Mesodermal cell (in vitro differentiated cells): ENCODE measurements at regions not wholly inside any gene's neighbourhood (a gene's known extent, or its start where the extent isn't known, plus 50 kb on each side); places are given as distances from the start of the nearest gene placed in this dataset.

ENCODE experiments used
- H3K27ac ChIP-seq: 2 replicates; pipeline ENCODE4 v1.7.0; 2013; ENCODE audit warnings: mild to moderate bottlenecking, low read depth, low read length, moderate library complexity; ENCODE audit not compliant: severe bottlenecking
- H3K36me3 ChIP-seq: 2 replicates; pipeline ENCODE4 v1.7.1; 2013; ENCODE audit warnings: mild to moderate bottlenecking, low read length, moderate library complexity; ENCODE audit not compliant: control insufficient read depth, insufficient read depth
- H3K4me1 ChIP-seq: one replicate; pipeline ENCODE4 v1.7.1; 2013; ENCODE audit warnings: mild to moderate bottlenecking, low read length; ENCODE audit not compliant: insufficient read depth, control insufficient read depth, poor library complexity, severe bottlenecking
- H3K4me3 ChIP-seq: 2 replicates; pipeline ENCODE4 v1.7.0; 2013; ENCODE audit warnings: low read length, control low read depth, mild to moderate bottlenecking; ENCODE audit not compliant: insufficient read depth, poor library complexity, severe bottlenecking; ENCODE audit errors: extremely low read depth
- H3K9me3 ChIP-seq: 2 replicates; pipeline ENCODE4 v1.7.1; 2013; ENCODE audit warnings: mild to moderate bottlenecking, low read length, moderate library complexity; ENCODE audit not compliant: control insufficient read depth
- whole genome bisulfite sequencing, 2 experiments: methylation state at CpG; one replicate each; pipeline ENCODE4 v1.1.5; 2013; ENCODE audit warnings: missing lambda C conversion rate in 2 of 2; ENCODE audit not compliant: insufficient coverage in 2 of 2; 5-methylcytosine and 5-hydroxymethylcytosine counted together

DNA sequence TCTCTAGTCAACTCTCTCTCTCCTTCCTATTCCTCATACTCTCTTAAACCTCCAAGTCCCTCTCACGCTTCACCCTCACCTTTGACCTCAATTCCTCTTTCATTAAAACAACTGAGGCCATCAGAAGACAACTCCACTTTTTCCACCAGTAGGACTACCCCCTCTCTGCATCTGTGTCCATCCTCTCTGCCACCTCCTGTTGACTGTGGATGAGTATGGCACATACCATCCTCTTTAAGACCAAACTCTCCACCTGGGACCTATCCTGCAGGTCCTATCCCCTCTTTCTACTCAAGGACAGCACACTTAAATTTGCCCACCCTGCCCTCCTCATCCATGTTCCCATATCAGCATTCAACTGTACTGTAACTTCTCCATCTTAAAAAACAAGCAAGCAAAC, 89.2 kb downstream of the FOXD1 start:
- no peak overlapping the region for H3K27ac ChIP-seq
- WGBS, 2 experiments, result 87 to 100% methylated on average over 1 of the region's 1 CpG
- H3K4me3 ChIP-seq, result no peak overlapping the region
- peaks cover 2% of the 10 kb centered on the region for H3K4me1 ChIP-seq
- H3K9me3 ChIP-seq, result no peaks in the 10 kb centered on the region
- no peaks in the 10 kb centered on the region for H3K36me3 ChIP-seq

DNA sequence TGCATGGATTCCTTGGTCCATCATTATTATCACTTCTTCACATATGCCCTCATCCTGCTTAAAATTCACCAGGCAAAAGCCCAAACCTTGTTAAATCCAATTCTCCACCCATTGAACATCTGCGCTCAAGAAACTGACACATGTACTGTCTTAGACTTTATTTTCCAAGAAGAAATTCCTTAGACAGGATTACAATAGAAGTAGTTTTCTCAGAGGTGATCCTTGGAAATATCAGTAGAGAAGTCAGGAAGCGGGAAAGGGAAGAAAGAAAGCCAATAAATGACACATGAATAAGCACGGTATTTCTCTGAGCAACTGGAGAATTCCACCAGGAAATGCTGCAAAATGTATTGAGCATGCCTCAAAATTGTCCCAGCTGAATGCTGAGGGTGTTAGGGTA, 90.2 kb downstream of the FOXD1 start:
- Histone ChIP-seq H3K4me3 (no peak overlapping the region), H3K36me3 (no peaks in the 10 kb centered on the region)
- 91 to 94% methylated on average over 2 of the region's 3 CpGs for WGBS, 2 experiments

DNA sequence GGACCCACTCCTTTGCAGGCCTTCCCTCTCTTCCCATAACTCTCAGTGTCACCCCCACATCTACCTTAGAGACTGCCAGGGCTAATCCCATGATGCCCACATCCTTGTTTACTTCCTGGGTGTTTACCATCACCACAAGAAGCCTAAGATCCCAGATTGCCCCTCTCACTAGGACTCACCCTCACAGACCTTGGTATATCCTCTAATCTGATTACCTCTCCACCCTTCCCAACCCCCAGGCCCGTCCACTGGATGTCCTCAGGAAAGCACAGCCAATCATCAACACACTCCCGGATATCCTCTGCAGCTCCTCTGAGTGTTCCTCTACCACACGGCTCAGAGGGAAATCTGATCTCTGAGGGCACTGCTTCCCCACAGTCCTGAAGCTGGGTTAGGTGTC, 91.0 kb downstream of the FOXD1 start:
- no peaks in the 10 kb centered on the region for H3K36me3 ChIP-seq
- WGBS, 2 experiments, result 79 to 91% methylated on average over 3 of the region's 3 CpGs
- H3K4me3 ChIP-seq, result no peak overlapping the region
- H3K9me3 ChIP-seq, result no peaks in the 10 kb centered on the region
- H3K27ac ChIP-seq, result no peak overlapping the region
- H3K4me1 ChIP-seq, result no peaks in the 10 kb centered on the region

More for the DNA sequence above, 90.2 kb downstream of the FOXD1 start:
- Histone ChIP-seq H3K4me1 (no peaks in the 10 kb centered on the region), H3K27ac (no peak overlapping the region), H3K9me3 (no peaks in the 10 kb centered on the region)

DNA sequence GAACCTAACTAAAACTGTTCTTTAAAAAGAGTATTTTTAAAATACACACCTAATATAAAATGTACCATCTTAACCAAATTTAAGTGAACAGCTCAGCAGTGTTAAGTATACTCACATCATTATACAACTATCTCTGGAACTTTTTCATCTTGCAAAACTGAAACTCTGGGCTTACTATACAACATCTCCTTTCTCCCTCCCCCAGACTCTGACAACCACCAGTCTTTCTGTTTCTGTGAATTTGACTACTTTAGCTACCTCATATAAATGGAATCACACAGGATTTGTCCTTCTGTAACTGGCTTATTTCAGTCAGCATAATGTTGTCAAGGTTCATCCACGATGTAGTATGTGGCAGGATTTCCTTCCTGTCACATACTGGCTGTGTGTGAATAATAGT, 93.5 kb downstream of the FOXD1 start:
- H3K36me3 ChIP-seq, result no peaks in the 10 kb centered on the region
- no CpG with 5 or more reads among the region's 1 CpG for WGBS, 2 experiments
- no peak overlapping the region for H3K27ac ChIP-seq
- no peaks in the 10 kb centered on the region for H3K4me1 ChIP-seq
- H3K9me3 ChIP-seq, result peaks cover 10% of the 10 kb centered on the region
- H3K4me3 ChIP-seq, result no peak overlapping the region

DNA sequence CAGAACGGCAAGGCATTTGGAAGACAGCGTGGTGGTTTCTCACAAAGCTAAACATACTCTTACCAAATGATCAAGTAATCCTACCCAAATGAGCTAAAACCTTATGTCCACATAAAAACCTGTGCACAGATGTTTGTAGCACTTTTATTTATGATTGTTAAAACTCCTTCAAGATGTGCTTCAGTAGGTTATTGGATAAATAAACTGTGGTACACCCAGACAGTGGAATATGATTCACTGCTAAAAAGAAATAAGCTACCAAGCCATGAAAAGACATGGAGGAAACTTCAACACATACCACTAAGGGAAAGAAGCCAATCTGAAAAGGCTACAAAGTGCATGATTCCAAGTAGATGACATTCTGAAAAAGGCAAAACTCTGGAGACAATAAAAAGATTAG, 94.2 kb downstream of the FOXD1 start:
- Histone ChIP-seq H3K4me1 (no peaks in the 10 kb centered on the region), H3K27ac (no peak overlapping the region), H3K4me3 (no peak overlapping the region), H3K9me3 (peaks cover 10% of the 10 kb centered on the region), H3K36me3 (no peaks in the 10 kb centered on the region)
- no CpG with 5 or more reads among the region's 2 CpGs for WGBS, 2 experiments

DNA sequence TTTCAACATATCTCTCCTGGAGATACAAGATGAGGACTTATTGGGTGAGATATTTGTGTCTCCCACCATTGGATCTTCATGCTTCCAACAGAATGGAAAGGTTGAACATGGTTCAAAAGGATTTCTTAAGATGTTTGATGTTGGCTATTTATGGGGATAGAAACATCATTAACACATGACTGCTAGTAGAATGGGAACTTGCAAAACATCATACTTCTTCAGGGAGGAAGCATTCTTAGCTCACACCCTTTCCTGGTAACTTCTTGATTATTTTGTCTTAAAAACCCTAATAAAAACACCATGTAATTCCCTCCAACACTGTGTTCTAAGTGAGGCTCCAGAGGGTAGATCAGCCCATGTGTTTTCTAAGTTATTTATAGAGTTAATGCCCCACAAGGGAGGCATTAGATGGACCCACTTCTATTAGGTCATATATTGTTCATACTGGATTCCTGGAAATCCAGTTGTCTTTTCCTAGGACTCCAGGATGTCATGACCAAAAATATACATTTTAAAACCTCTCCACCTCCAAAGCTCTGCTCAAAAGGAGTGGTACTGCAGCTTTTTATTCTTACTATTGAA, 95.8 kb downstream of the FOXD1 start:
- Histone ChIP-seq H3K36me3 (no peaks in the 10 kb centered on the region), H3K4me1 (no peaks in the 10 kb centered on the region), H3K27ac (no peak overlapping the region), H3K4me3 (no peak overlapping the region), H3K9me3 (peaks cover 10% of the 10 kb centered on the region)

DNA sequence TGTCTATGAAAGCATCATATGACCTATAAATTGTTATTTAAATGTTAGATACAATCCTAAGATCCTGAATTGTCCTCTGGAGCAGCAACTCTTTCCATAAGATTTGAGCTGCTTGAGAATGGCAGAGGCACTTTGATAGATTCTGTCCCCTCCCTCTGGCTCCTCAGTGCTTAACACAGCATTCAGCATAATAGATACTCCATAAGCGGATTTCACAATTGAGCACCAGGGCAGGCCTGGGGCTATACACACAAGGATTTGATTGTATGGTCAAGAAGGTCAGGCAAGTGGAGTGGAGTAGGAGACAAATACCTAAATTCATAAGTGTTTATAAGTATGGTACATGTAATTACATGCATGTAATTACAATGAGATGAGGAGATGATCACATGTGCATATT, 96.3 kb downstream of the FOXD1 start:
- no peak overlapping the region for H3K27ac ChIP-seq
- H3K9me3 ChIP-seq, result peaks cover 10% of the 10 kb centered on the region
- H3K4me3 ChIP-seq, result no peak overlapping the region
- WGBS, 2 experiments, result no CpG with 5 or more reads among the region's 1 CpG
- no peaks in the 10 kb centered on the region for H3K4me1 ChIP-seq
- no peaks in the 10 kb centered on the region for H3K36me3 ChIP-seq

DNA sequence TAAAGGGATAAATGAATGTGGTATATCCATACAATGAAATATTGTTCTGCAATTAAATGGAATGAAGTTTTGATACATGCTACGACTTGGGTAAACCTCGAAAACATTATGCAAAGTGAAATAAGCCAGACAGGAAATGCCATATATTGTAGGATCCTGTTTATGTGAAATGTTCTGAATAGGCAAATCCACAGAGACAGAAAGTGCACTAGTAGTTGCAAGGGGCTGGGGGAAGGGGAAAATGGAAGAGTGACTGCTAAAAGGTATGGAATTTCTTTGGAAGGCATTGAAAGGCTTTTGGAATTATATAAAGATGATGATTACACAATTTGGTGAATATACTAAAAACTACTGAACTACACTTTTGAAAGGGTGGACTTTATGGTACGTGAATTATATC, 97.0 kb downstream of the FOXD1 start:
- no peaks in the 10 kb centered on the region for H3K36me3 ChIP-seq
- no peaks in the 10 kb centered on the region for H3K4me1 ChIP-seq
- peaks cover 16% of the 10 kb centered on the region for H3K9me3 ChIP-seq
- H3K4me3 ChIP-seq, result no peak overlapping the region
- no peak overlapping the region for H3K27ac ChIP-seq
- 94 to 95% methylated on average over 2 of the region's 3 CpGs for WGBS, 2 experiments

DNA sequence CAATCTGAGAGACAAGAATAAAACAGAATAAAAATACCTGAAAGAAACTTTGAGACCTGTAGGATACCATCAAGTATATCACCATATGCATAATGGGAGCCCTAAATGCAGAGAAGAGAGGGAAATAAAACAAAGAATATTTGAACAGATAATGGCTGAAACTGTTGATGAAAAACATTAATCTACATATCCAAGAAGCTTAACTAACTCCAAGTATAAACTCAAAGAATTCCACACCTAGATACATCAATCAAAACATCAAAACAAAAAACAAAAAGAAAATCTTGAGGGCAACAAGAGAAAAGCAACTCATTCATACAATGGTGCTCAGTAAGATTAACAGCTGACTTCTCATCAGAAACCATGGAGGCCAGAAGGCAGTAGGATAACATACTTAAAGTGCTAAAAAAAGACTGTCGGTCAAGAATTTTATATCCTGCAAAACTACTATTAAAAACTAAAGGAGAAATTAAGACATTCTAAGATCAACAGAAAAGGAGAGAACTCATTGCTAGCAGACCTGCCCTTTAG, 101.6 kb downstream of the FOXD1 start:
- Histone ChIP-seq H3K36me3 (no peaks in the 10 kb centered on the region), H3K4me3 (no peak overlapping the region), H3K9me3 (peaks cover 20% of the 10 kb centered on the region), H3K27ac (no peak overlapping the region), H3K4me1 (no peaks in the 10 kb centered on the region)
- no CpG with 5 or more reads among the region's 1 CpG for WGBS, 2 experiments

DNA sequence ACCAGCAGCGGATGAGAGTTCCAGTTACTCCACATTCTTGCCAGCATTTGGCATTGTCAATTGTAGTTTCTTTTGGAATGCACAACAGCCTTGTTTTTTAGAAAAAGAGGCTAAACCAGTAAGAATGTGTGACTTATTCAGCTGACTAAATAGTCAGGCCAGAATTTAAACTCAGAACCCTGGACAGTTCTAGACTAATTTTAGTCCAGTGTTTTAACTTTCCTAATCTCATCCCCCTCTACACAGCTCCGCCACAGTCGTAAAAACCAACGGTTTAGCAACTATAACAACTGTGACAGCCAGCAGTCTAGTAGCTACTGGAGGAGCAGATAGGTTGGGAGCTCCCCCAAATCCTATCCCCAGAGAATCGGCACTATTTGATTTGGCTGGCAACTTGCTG, 103.7 kb downstream of the FOXD1 start:
- no peaks in the 10 kb centered on the region for H3K4me1 ChIP-seq
- no peak overlapping the region for H3K4me3 ChIP-seq
- H3K36me3 ChIP-seq, result no peaks in the 10 kb centered on the region
- no peak overlapping the region for H3K27ac ChIP-seq
- WGBS, 2 experiments, result 73 to 100% methylated on average over 2 of the region's 5 CpGs
- peaks cover 13% of the 10 kb centered on the region for H3K9me3 ChIP-seq

DNA sequence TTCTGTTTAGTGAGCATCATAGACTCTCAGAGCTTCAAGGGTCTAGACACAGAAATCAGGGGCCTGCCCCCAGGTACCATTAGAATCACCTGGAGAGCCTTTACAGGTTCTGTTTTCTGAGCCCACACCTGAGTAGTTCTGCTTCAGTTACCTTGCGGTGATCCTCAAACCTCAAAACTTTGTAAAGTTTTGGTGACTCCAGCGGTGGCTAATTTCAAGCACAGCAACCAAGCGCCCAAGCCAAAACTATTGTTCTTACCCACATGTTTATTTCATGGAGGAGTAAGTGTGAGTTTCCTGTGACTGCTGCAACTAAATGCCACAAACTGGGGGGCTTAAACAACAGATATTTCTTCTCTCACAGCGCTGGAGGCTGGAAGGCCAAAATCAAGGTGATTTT, 108.9 kb downstream of the FOXD1 start:
- WGBS, 2 experiments, result 100% methylated on average over 2 to 3 of the region's 4 CpGs
- Histone ChIP-seq H3K27ac (no peak overlapping the region), H3K36me3 (no peaks in the 10 kb centered on the region)

More for the DNA sequence above, 108.9 kb downstream of the FOXD1 start:
- no peak overlapping the region for H3K4me3 ChIP-seq
- peaks cover 5% of the 10 kb centered on the region for H3K9me3 ChIP-seq
- H3K4me1 ChIP-seq, result peaks cover 24% of the 10 kb centered on the region
